Tibial nerve (tissue), 3 donors: ENCODE measurements at regions not wholly inside any gene's neighbourhood (a gene's known extent, or its start where the extent isn't known, plus 50 kb on each side); places are given as distances from the start of the nearest gene placed in this dataset.

ENCODE experiments used
- POLR2A ChIP-seq, 2 donors: fragments of 450-650 bp; IDR thresholded peaks; one replicate each; pipeline ENCODE4 v1.6.1; 2017; ENCODE audit warnings: antibody characterized with exemption in 2 of 2, mild to moderate bottlenecking in 2 of 2, moderate library complexity in 2 of 2
- TF ChIP-seq, protein P1 (sequence below), 5 experiments: fragments of 200-600 bp in 3 of 5; fragments of 450-650 bp in 2 of 5; sonication (generic) in 3 of 5; IDR thresholded peaks; one replicate each; pipeline ENCODE4 v1.5.1; 2016 to 2019; ENCODE audit warnings: antibody characterized with exemption in 5 of 5, mild to moderate bottlenecking in 3 of 5, moderate library complexity in 2 of 5

DNA sequence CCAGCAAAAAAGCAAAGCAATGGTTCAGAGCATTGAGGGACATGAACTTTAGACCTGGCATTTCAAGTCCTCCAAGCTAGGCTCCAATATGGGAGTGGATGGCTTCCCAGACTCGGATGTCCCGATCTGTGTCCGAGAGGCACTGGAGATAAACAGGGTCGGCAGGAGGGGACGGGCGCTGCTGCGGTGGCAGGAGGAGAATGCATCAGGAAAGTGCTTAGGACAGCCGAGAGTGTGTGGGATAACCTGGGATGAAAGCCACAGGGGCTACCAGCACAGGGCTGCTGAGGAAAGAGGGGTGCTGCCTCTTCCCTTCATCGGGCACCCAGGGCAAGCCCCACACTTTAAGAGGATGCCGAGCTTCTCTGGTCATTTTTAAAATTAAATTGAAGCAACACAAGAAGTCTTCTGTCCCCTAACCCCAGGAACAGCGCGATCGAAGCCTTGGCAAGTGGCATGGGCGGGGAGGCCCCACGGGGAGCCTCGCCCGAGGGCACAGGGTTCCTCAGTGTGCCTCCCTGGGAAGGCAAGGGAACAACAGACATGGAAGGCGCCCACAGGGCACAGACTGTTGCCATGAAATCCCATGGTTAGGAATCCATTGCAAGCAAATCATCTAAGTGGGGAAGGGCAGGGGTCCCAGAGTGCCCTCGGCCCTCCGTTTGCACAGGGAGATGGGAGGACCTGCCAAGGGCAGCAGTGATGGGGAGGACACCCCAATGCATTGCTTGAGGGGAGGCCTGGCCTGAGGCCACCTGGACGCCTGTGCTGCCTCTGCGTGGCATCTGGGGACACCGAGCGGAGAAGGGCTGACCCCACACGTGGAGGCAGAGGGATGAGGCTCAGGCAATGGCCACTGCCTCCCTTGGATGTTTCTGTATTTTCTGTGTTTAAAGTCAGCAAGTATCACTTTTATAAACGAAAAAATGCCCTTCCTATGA, 78.5 kb upstream of the GPC1 start:
- TF ChIP-seq, protein P1, sequence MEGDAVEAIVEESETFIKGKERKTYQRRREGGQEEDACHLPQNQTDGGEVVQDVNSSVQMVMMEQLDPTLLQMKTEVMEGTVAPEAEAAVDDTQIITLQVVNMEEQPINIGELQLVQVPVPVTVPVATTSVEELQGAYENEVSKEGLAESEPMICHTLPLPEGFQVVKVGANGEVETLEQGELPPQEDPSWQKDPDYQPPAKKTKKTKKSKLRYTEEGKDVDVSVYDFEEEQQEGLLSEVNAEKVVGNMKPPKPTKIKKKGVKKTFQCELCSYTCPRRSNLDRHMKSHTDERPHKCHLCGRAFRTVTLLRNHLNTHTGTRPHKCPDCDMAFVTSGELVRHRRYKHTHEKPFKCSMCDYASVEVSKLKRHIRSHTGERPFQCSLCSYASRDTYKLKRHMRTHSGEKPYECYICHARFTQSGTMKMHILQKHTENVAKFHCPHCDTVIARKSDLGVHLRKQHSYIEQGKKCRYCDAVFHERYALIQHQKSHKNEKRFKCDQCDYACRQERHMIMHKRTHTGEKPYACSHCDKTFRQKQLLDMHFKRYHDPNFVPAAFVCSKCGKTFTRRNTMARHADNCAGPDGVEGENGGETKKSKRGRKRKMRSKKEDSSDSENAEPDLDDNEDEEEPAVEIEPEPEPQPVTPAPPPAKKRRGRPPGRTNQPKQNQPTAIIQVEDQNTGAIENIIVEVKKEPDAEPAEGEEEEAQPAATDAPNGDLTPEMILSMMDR (IDR thresholded peaks at IDR 0.05) = no peak
- TF ChIP-seq POLR2A (IDR thresholded peaks at IDR 0.05) = no peak
